IgD-negative memory B cell (primary cell): ENCODE measurements at regions not wholly inside any gene's neighbourhood (a gene's known extent, or its start where the extent isn't known, plus 50 kb on each side); places are given as distances from the start of the nearest gene placed in this dataset.

Experiments
- H3K27ac Mint-ChIP-seq, 3 donors: one replicate each; pipeline ENCODE4 v1.8.0; 2020 to 2022; ENCODE audit warnings: mild to moderate bottlenecking in 3 of 3, mixed read lengths in 3 of 3, moderate library complexity in 1 of 3
- H3K27me3 Mint-ChIP-seq: one replicate; pipeline ENCODE4 v1.8.0; 2021; ENCODE audit warnings: mixed read lengths
- H3K36me3 Mint-ChIP-seq: one replicate; pipeline ENCODE4 v1.8.0; 2020; ENCODE audit warnings: mild to moderate bottlenecking, mixed read lengths
- H3K4me1 Mint-ChIP-seq, 3 donors: one replicate each; pipeline ENCODE4 v1.8.0; 2020 to 2022; ENCODE audit warnings: mixed read lengths in 3 of 3, mild to moderate bottlenecking in 1 of 3
- H3K4me3 Mint-ChIP-seq, 4 donors: one replicate each; pipeline ENCODE4 v1.8.0; 2020 to 2022; ENCODE audit warnings: mild to moderate bottlenecking in 4 of 4, mixed read lengths in 4 of 4, moderate library complexity in 3 of 4
- H3K9me3 Mint-ChIP-seq, 3 donors: one replicate each; pipeline ENCODE4 v1.8.0; 2020 to 2021; ENCODE audit warnings: mixed read lengths in 3 of 3, mild to moderate bottlenecking in 1 of 3

GRCh38 chr9:81266674-81267073, 422.7 kb downstream of the TLE1 start:
- peaks cover 2% of the 10 kb centered on the region for H3K27me3 Mint-ChIP-seq
- peaks cover 7 to 10% (median 7%) of the 10 kb centered on the region in 3 donors for H3K9me3 Mint-ChIP-seq
- no peak overlapping the region for H3K27ac Mint-ChIP-seq
- H3K36me3 Mint-ChIP-seq, result no peaks in the 10 kb centered on the region
- H3K4me3 Mint-ChIP-seq, result no peak overlapping the region
- H3K4me1 Mint-ChIP-seq, result no peaks in the 10 kb centered on the region

- peaks cover 7 to 10% (median 10%) of the 10 kb centered on the region in 3 donors for H3K9me3 Mint-ChIP-seq
- no peak overlapping the region for H3K27ac Mint-ChIP-seq
- no peaks in the 10 kb centered on the region for H3K4me1 Mint-ChIP-seq
- H3K27me3 Mint-ChIP-seq, result peaks cover 3% of the 10 kb centered on the region
- no peak overlapping the region for H3K4me3 Mint-ChIP-seq
- H3K36me3 Mint-ChIP-seq, result peaks cover 2% of the 10 kb centered on the region
Measured at GRCh38 chr9:81266086-81266485, 423.3 kb downstream of the TLE1 start.

GRCh38 chr9:81264516-81264915, 424.8 kb downstream of the TLE1 start:
- peaks cover 2% of the 10 kb centered on the region for H3K36me3 Mint-ChIP-seq
- no peak overlapping the region for H3K27ac Mint-ChIP-seq
- peaks cover 5 to 14% (median 11%) of the 10 kb centered on the region in 3 donors for H3K9me3 Mint-ChIP-seq
- no peak overlapping the region for H3K4me3 Mint-ChIP-seq
- H3K4me1 Mint-ChIP-seq, result no peaks in the 10 kb centered on the region
- peaks cover 8% of the 10 kb centered on the region for H3K27me3 Mint-ChIP-seq

GRCh38 chr9:81259896-81260295, 429.5 kb downstream of the TLE1 start:
- peaks cover 0 to 12% (median 8%) of the 10 kb centered on the region in 3 donors for H3K9me3 Mint-ChIP-seq
- H3K4me1 Mint-ChIP-seq, result no peaks in the 10 kb centered on the region
- peaks cover 8% of the 10 kb centered on the region for H3K27me3 Mint-ChIP-seq
- H3K36me3 Mint-ChIP-seq, result peaks cover 2% of the 10 kb centered on the region
- H3K4me3 Mint-ChIP-seq, result no peak overlapping the region
- no peak overlapping the region for H3K27ac Mint-ChIP-seq

- peaks cover 7% of the 10 kb centered on the region for H3K27me3 Mint-ChIP-seq
- no peak overlapping the region for H3K27ac Mint-ChIP-seq
- H3K36me3 Mint-ChIP-seq, result peaks cover 2% of the 10 kb centered on the region
- no peak overlapping the region for H3K4me3 Mint-ChIP-seq
- H3K4me1 Mint-ChIP-seq, result no peaks in the 10 kb centered on the region
- peaks cover 0 to 7% (median 7%) of the 10 kb centered on the region in 3 donors for H3K9me3 Mint-ChIP-seq
Measured at GRCh38 chr9:81256368-81256767, 433.0 kb downstream of the TLE1 start.

DNA sequence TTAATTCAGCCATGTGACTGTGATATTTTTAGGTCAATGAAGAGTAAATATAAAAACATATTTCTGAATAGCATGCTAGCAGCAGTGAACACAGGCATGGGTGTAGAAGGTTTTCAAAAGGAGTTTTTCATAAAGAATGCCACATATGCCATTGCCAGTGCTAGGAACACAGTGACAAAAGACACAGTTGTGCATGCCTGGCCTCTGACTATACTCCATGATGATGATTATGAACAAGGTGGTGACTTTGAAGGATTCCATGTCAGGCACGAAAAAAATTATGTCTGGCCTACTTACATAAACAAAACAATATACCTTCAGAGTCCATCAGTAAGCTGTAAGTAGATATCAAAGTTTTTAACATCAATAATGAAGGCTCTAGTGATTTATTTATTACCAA, 438.7 kb downstream of the TLE1 start:
- H3K4me1 Mint-ChIP-seq, result no peaks in the 10 kb centered on the region
- H3K27me3 Mint-ChIP-seq, result no peaks in the 10 kb centered on the region
- no peaks in the 10 kb centered on the region for H3K36me3 Mint-ChIP-seq
- peaks cover 0 to 1% (median 0%) of the 10 kb centered on the region in 3 donors for H3K9me3 Mint-ChIP-seq
- H3K4me3 Mint-ChIP-seq, result no peak overlapping the region
- H3K27ac Mint-ChIP-seq, result no peak overlapping the region

- Mint-ChIP-seq H3K36me3 (no peaks in the 10 kb centered on the region), H3K4me3 (no peak overlapping the region), H3K27ac (no peak overlapping the region), H3K9me3 (peaks cover 0 to 1% (median 0%) of the 10 kb centered on the region in 3 donors), H3K27me3 (no peaks in the 10 kb centered on the region), H3K4me1 (no peaks in the 10 kb centered on the region)
Measured at GRCh38 chr9:81250041-81250440, 439.3 kb downstream of the TLE1 start.

DNA sequence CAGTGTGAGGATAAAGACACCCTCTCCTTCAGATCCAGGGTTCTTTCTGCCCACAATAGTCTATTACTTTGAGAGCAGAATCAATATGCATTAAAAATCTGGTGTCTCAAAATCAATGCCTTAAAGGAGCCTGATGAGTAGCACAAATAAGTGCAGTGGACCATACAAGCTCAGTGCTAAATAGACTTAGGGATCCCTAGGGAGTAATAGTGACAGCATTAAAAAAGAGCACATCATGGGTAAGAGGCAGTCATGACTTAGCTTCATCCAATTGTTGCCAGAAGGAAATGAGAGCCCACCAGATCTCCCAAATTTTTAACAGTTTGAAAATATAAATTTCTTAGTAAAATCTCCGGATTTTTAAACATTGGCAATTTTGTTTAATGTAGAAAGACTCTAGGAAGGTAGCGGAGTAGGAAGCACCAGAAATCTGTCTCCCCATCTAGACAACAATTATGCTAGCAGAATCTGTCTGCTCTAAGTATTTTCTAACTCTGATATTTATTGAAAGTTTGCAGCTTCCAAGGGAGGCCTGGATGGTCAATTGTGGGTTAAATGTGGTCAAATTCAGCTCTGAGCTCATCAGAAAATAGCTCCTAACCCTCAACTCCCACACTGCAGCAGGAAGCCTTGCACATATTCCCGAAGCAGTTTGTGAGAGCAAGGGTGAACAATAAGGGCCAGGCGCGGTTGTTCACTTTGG, 443.9 kb downstream of the TLE1 start:
- no peaks in the 10 kb centered on the region for H3K27me3 Mint-ChIP-seq
- H3K4me1 Mint-ChIP-seq, result no peaks in the 10 kb centered on the region
- H3K9me3 Mint-ChIP-seq, result no peaks in the 10 kb centered on the region
- no peaks in the 10 kb centered on the region for H3K36me3 Mint-ChIP-seq
- no peak overlapping the region for H3K27ac Mint-ChIP-seq
- no peak overlapping the region for H3K4me3 Mint-ChIP-seq

DNA sequence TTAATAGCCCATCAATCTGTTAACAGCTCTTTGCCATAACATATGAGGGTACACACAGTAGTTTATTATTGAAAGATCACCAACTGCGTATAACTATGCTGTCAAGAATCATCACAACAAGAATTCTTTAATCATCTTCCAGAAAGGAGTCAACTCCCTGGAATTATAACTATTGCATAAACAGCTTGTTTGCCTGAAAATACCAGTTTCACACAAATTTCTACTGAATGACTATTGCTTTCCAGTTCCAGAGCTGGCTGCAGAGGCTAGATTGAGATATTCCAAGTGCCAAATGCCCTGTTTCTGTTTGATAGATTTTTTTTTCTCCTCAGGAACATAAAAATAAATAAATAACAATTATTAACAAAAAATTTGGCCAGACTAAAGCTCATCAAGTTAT, 444.7 kb downstream of the TLE1 start:
- no peak overlapping the region for H3K27ac Mint-ChIP-seq

GRCh38 chr9:81242866-81243265, 446.5 kb downstream of the TLE1 start:
- Mint-ChIP-seq H3K4me1 (no peaks in the 10 kb centered on the region), H3K36me3 (no peaks in the 10 kb centered on the region), H3K9me3 (no peaks in the 10 kb centered on the region), H3K27me3 (no peaks in the 10 kb centered on the region), H3K4me3 (no peak overlapping the region), H3K27ac (no peak overlapping the region)

More for the DNA sequence above, 444.7 kb downstream of the TLE1 start:
- H3K9me3 Mint-ChIP-seq, result no peaks in the 10 kb centered on the region
- no peaks in the 10 kb centered on the region for H3K27me3 Mint-ChIP-seq
- no peaks in the 10 kb centered on the region for H3K36me3 Mint-ChIP-seq
- no peaks in the 10 kb centered on the region for H3K4me1 Mint-ChIP-seq
- no peak overlapping the region for H3K4me3 Mint-ChIP-seq

DNA sequence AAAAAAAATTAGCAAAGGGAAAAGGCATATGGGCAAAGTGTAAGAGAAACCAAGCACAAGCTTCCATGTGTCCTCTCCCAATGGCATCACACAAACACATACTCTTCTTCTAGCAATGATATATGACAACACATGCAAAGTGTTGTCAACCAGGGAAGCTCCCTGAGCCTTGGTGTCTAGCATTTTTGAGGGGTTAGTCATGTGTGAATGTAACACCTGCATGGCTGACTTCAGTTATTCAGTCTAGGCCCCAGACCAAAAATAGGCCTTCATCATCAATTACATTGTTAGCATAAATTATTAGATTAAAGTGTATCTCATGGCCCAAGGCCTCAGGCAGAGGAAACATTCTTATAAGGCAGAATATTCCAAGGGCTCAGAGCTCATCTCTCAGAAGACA, 450.0 kb downstream of the TLE1 start:
- no peaks in the 10 kb centered on the region for H3K36me3 Mint-ChIP-seq
- no peak overlapping the region for H3K4me3 Mint-ChIP-seq
- no peak overlapping the region for H3K27ac Mint-ChIP-seq
- no peaks in the 10 kb centered on the region for H3K9me3 Mint-ChIP-seq
- H3K4me1 Mint-ChIP-seq, result no peaks in the 10 kb centered on the region
- H3K27me3 Mint-ChIP-seq, result no peaks in the 10 kb centered on the region

- no peaks in the 10 kb centered on the region for H3K27me3 Mint-ChIP-seq
- H3K4me1 Mint-ChIP-seq, result no peaks in the 10 kb centered on the region
- no peak overlapping the region for H3K4me3 Mint-ChIP-seq
- H3K9me3 Mint-ChIP-seq, result no peaks in the 10 kb centered on the region
- H3K36me3 Mint-ChIP-seq, result no peaks in the 10 kb centered on the region
- no peak overlapping the region for H3K27ac Mint-ChIP-seq
Measured at GRCh38 chr9:81237565-81238231, 451.6 kb downstream of the TLE1 start.

DNA sequence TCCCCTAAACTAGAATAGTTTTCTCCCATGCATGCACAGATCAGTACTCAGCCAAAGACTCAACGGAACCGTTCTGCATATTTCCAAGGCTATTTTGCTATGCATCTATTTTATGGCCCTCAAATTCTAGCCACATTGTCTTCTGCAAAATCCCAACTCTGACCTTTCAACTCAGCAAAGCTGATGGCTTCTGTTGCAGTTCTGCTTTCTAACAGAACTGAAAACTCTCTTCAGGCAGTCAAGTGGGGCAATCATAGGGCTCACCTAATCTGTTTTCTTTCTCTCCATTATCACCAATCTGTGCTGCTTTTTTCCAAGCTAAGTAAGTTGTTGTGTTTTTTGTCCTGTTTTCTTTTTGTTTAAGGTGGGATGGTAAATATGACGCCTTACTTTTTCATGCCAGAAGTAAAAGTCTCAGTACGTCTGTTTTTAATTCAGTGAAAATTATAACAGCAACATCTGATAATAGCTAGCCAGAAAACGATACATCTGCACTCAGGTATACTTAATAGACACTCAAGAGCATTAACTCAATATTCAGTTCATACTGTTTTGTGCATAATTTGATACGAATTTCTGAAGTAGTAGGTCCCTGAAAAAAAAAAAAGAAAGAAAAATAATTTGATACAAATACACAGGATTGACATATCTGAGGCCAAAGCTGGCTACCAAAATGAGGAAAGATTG, 454.3 kb downstream of the TLE1 start:
- Mint-ChIP-seq H3K27me3 (no peaks in the 10 kb centered on the region), H3K36me3 (no peaks in the 10 kb centered on the region), H3K4me3 (no peak overlapping the region)

DNA sequence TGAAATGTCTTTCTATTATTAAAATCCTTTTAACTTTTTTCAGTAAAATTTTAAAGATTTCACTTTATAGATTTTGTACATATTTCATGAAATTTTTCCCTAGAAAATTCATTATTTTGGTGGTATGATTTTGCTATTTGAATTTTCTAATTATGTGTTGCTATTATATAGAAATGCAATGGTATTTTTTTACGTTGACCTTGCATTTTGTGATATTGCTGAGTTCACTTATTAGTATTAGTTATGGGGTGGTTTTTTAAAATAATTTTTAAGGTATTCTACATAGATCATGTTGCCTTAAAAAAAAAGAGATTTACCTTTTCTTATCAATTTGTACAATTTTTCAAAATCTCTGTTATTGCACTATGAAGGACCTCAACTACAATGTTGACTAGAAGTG, 458.3 kb downstream of the TLE1 start:
- Mint-ChIP-seq H3K36me3 (no peaks in the 10 kb centered on the region), H3K4me1 (no peaks in the 10 kb centered on the region), H3K9me3 (no peaks in the 10 kb centered on the region), H3K27me3 (no peaks in the 10 kb centered on the region), H3K27ac (no peak overlapping the region), H3K4me3 (no peak overlapping the region)

More for the DNA sequence above, 454.3 kb downstream of the TLE1 start:
- H3K27ac Mint-ChIP-seq, result no peak overlapping the region
- H3K9me3 Mint-ChIP-seq, result no peaks in the 10 kb centered on the region
- H3K4me1 Mint-ChIP-seq, result no peaks in the 10 kb centered on the region

DNA sequence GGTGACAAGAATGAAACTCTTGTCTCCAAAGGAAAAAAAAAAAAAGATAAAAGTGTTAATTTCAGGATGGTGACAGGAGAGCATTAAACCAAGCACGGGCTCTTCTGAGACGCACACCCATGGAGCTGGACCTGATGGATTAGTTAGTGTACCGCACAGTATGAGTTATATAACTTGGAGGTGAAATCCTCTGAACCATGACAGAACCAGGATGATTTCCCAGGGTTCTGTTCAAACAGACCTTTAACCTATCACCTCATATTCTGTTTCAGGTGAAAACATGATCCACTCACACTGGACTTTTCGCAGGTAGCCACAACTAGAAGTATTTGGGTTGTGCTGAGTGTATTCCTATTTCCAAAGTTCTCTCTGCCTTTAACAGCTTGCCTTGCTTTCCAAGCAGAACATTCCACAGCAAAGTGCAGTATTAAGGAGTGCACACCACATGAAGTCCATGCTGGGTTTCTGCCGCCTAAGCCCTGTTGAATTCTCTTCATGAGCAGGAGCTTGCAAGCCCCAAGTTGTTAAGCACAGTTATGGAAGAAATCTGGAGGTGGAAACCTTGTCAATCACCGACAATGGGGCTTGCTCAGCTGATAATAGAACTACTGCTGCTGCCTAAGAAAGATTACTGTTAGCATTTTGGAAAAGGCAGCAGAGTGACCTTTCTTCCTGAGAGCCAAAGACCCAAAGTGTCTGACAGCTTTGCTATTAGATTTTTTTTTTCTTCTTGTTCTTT, 461.7 kb downstream of the TLE1 start:
- Mint-ChIP-seq H3K9me3 (no peaks in the 10 kb centered on the region), H3K4me1 (peaks cover 0 to 7% (median 1%) of the 10 kb centered on the region in 3 donors), H3K4me3 (no peak overlapping the region), H3K27ac (no peak overlapping the region), H3K27me3 (no peaks in the 10 kb centered on the region), H3K36me3 (no peaks in the 10 kb centered on the region)
